Osteoblast (primary cell): ENCODE measurements at regions not wholly inside any gene's neighbourhood (a gene's known extent, or its start where the extent isn't known, plus 50 kb on each side); places are given as distances from the start of the nearest gene placed in this dataset.

ENCODE experiments used
- DNase-seq: peaks from one replicate; pipeline ENCODE4 v3.0.0; 2011; ENCODE audit warnings: low spot score, mixed read lengths; ENCODE audit not compliant: insufficient read length; ENCODE audit errors: missing footprints
- H2AFZ ChIP-seq: 2 replicates; pipeline ENCODE4 v1.6.0; 2011; ENCODE audit warnings: mild to moderate bottlenecking, low read length
- H3K27ac ChIP-seq: 2 replicates; pipeline ENCODE4 v1.5.1; 2011; ENCODE audit warnings: mild to moderate bottlenecking, low read depth, low read length, moderate library complexity
- H3K27me3 ChIP-seq: 2 replicates; pipeline ENCODE4 v1.6.0; 2012; ENCODE audit warnings: mild to moderate bottlenecking, control low read depth, inconsistent platforms, low read length, moderate library complexity; ENCODE audit not compliant: insufficient read depth
- H3K36me3 ChIP-seq: 2 replicates; pipeline ENCODE4 v1.5.1; 2011; ENCODE audit warnings: mild to moderate bottlenecking, low read length, control low read depth, moderate library complexity; ENCODE audit not compliant: insufficient read depth
- H3K4me1 ChIP-seq: 2 replicates; pipeline ENCODE4 v1.5.1; 2011; ENCODE audit warnings: mild to moderate bottlenecking, low read length, control low read depth, moderate library complexity; ENCODE audit not compliant: insufficient read depth
- H3K4me2 ChIP-seq: 2 replicates; pipeline ENCODE4 v1.6.0; 2011; ENCODE audit warnings: mild to moderate bottlenecking, low read length; ENCODE audit not compliant: insufficient read depth
- H3K4me3 ChIP-seq: fragments of 200-600 bp; sonication (generic); 3 replicates; pipeline ENCODE4 v1.5.1; 2012; ENCODE audit warnings: mild to moderate bottlenecking, low read length, inconsistent platforms; ENCODE audit not compliant: insufficient read depth
- H3K79me2 ChIP-seq: 2 replicates; pipeline ENCODE4 v1.6.0; 2012; ENCODE audit warnings: mild to moderate bottlenecking, low read length, control low read depth, inconsistent platforms; ENCODE audit not compliant: insufficient read depth
- H3K9me3 ChIP-seq: 2 replicates; pipeline ENCODE4 v1.5.1; 2011; ENCODE audit warnings: low read depth, low read length, control low read depth
- H4K20me1 ChIP-seq: 2 replicates; pipeline ENCODE4 v1.6.0; 2012; ENCODE audit warnings: mild to moderate bottlenecking, low read length, control low read depth; ENCODE audit not compliant: insufficient read depth
- TF ChIP-seq, protein P1 (sequence below): IDR thresholded peaks from 2 replicates; pipeline ENCODE4 v1.5.1; 2011; ENCODE audit warnings: mild to moderate bottlenecking, low read depth, low read length, moderate library complexity; ENCODE audit errors: extremely low read depth

DNA sequence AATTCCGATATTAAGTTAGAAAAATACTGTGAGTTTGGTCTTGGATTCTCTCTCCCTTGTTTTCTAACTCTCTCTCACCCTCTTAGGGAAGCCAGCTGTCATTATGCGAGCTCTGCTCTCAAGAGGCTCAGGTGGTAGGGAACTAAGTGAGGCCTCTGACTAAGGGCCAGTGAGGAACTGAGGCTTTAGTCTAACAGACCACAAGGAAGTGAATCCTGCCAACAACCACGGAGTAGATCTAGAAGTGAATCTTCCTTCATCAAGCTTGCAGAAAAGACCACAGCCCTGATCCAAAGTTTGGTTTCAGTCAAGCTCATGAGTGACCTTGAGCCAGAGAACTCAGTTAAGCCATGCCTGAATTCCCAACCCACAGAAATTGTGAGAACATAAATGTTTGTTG, 180.1 kb upstream of the PRMT6 start:
- TF ChIP-seq, protein P1, sequence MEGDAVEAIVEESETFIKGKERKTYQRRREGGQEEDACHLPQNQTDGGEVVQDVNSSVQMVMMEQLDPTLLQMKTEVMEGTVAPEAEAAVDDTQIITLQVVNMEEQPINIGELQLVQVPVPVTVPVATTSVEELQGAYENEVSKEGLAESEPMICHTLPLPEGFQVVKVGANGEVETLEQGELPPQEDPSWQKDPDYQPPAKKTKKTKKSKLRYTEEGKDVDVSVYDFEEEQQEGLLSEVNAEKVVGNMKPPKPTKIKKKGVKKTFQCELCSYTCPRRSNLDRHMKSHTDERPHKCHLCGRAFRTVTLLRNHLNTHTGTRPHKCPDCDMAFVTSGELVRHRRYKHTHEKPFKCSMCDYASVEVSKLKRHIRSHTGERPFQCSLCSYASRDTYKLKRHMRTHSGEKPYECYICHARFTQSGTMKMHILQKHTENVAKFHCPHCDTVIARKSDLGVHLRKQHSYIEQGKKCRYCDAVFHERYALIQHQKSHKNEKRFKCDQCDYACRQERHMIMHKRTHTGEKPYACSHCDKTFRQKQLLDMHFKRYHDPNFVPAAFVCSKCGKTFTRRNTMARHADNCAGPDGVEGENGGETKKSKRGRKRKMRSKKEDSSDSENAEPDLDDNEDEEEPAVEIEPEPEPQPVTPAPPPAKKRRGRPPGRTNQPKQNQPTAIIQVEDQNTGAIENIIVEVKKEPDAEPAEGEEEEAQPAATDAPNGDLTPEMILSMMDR: no peak
- no peak overlapping the region for H2AFZ ChIP-seq
- no peak for DNase-seq
- no peak overlapping the region for H3K4me3 ChIP-seq
- no peaks in the 10 kb centered on the region for H3K79me2 ChIP-seq
- H3K36me3 ChIP-seq: no peaks in the 10 kb centered on the region
- no peaks in the 10 kb centered on the region for H4K20me1 ChIP-seq
- no peak overlapping the region for H3K4me2 ChIP-seq
- H3K4me1 ChIP-seq: no peaks in the 10 kb centered on the region
- no peak overlapping the region for H3K27ac ChIP-seq
- H3K9me3 ChIP-seq: no peaks in the 10 kb centered on the region
- no peaks in the 10 kb centered on the region for H3K27me3 ChIP-seq

GRCh38 chr1:106879538-106879937, 176.9 kb upstream of the PRMT6 start:
- Histone ChIP-seq H3K27me3 (no peaks in the 10 kb centered on the region), H3K9me3 (no peaks in the 10 kb centered on the region), H3K4me2 (no peak overlapping the region), H3K4me1 (no peaks in the 10 kb centered on the region), H3K4me3 (no peak overlapping the region), H3K27ac (no peak overlapping the region), H3K36me3 (no peaks in the 10 kb centered on the region), H4K20me1 (no peaks in the 10 kb centered on the region), H2AFZ (no peak overlapping the region), H3K79me2 (no peaks in the 10 kb centered on the region)
- DNase-seq: no peak
- TF ChIP-seq, protein P1: no peak

DNA sequence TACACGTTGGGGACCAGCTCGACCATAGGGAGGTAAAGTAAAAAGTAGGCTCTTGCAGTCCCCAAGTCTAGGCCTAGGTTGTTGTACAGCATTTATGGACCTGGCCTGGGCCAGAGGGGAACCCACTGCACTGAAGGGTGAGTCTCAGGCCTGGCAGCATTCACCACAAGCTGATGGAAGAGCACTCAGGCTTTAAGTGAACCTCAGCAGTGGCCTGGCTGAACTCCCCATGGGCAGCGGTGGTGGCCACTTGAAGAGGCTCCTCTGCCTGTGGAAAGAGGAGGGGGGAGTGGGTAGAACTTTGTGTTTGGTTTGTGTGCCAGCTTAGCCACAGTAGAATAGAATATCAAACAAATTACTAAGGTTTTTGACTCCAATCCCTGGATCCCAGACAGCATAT, 176.2 kb upstream of the PRMT6 start:
- TF ChIP-seq, protein P1: no peak
- no peaks in the 10 kb centered on the region for H3K27me3 ChIP-seq
- H2AFZ ChIP-seq: no peak overlapping the region
- no peak overlapping the region for H3K27ac ChIP-seq
- H4K20me1 ChIP-seq: no peaks in the 10 kb centered on the region
- no peaks in the 10 kb centered on the region for H3K9me3 ChIP-seq
- H3K36me3 ChIP-seq: no peaks in the 10 kb centered on the region
- no peak overlapping the region for H3K4me2 ChIP-seq
- H3K79me2 ChIP-seq: no peaks in the 10 kb centered on the region
- no peak overlapping the region for H3K4me3 ChIP-seq
- no peaks in the 10 kb centered on the region for H3K4me1 ChIP-seq
- no peak for DNase-seq

DNA sequence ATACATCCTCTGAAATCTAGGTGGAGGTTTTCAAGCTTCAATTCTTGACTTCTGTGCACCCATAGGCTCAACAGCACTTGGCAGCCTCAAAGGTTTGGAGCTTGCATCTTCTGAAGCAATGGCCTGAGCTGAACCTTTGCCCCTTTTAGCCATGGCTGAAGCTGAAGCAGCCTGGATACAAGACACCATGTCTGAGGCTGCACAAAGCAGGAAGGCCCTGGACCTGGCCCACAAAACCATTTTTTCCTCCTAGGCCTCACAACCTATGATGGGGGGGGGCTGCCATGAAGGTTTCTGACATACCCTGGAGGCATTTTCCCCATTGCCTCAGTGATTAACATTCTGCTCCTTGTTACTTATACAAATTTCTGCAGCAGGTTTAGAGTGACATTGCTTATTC, 173.3 kb upstream of the PRMT6 start:
- no peaks in the 10 kb centered on the region for H3K9me3 ChIP-seq
- H3K27ac ChIP-seq: no peak overlapping the region
- H3K36me3 ChIP-seq: no peaks in the 10 kb centered on the region
- no peak overlapping the region for H3K4me3 ChIP-seq
- DNase-seq: no peak
- no peaks in the 10 kb centered on the region for H3K27me3 ChIP-seq
- H3K4me1 ChIP-seq: no peaks in the 10 kb centered on the region
- TF ChIP-seq, protein P1: no peak
- no peaks in the 10 kb centered on the region for H4K20me1 ChIP-seq
- no peak overlapping the region for H3K4me2 ChIP-seq
- H2AFZ ChIP-seq: no peak overlapping the region
- no peaks in the 10 kb centered on the region for H3K79me2 ChIP-seq
